Glomerular visceral epithelial cell (primary cell): ENCODE measurements at regions not wholly inside any gene's neighbourhood (a gene's known extent, or its start where the extent isn't known, plus 50 kb on each side); places are given as distances from the start of the nearest gene placed in this dataset.
A peak's percentile ranks its signal among the peaks of the same experiment; 100 is the strongest.

Source experiments
- DNase-seq: peaks from one replicate; pipeline ENCODE4 v3.0.0-alpha.2; 2016; ENCODE audit errors: extremely low spot score

- no peak for DNase-seq
These were observed 850.6 kb downstream of the CENPC start for GRCh38 chr4:66694739-66695138.

DNA sequence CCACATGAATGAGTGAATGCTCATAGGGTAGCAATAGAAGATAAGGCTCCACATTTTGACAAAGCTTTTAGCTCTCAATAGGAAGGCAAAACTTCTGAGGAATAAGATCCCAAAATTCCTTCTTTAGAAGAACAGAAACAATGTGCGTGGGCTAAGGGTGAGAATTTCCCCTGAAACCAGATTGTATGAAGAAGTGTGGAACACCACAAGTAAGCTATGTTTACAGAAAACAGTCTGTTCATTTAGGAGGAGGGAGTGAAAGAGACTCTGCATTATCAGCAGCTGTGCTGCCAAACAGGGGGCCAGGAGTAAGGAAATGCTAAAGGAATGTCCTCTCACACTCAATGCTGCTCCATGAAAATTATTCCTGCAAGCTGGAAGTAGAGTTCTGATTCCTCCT is 851.6 kb downstream of the CENPC start:
- DNase-seq = no peak

DNA sequence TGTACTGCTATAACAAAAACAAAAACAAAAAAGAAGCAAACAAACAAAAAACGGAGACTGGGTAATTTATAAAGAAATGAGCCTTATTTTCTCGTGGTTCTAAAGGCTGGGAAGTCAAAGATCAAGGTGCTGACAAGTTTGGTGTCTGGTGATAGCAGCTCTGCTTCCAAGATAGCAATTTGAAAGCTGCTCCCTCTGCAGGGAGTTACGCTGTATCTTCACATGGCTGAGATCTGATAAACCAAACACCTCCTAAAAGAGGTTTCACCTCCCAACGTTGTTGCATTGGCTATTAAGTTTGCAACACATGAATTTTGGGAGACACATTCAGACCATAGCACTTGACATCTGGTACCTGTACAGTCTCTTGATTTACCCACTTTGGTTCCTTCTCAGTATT is 854.2 kb downstream of the CENPC start:
- no peak for DNase-seq

DNA sequence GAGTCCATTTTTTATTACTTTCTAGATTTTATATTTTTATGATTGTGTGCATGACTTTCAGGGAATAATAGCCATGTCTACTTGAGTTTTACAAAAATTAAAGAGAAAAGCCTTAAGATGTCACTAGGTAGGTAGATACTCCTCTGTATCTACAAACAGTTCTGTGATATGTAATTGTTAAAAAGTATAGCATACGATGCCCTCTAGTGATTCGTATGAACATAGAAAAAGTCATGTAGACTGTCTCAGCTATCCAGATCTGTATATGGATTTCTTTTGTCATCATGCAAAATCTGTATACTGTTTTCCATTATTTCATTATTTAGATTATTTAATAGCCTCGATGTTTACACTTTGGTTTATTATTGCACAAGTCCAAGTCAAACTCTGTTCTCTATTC is 856.6 kb downstream of the CENPC start:
- peak; percentile 46 for DNase-seq

- DNase-seq = no peak
These were observed 857.8 kb downstream of the CENPC start for GRCh38 chr4:66687459-66687858.

DNA sequence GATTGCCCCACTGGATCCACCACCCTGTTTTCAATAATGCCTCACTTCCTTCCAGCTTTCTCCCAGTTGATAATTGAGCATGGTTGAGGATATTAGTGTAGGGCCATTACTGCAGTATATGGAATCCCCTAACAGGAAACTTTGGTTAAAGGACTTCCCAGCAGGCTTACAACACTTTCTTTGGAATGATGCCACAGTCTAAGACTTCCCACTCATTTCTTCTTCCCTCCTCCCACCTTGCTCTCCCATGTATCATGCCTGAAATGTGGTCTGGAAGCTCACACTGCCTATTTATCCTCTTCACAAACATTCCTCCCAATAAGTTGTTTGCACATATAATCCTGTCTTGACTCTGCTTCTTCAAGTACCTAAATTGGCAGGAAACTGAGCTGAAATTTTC is 863.3 kb downstream of the CENPC start:
- peak; percentile 3 for DNase-seq

DNA sequence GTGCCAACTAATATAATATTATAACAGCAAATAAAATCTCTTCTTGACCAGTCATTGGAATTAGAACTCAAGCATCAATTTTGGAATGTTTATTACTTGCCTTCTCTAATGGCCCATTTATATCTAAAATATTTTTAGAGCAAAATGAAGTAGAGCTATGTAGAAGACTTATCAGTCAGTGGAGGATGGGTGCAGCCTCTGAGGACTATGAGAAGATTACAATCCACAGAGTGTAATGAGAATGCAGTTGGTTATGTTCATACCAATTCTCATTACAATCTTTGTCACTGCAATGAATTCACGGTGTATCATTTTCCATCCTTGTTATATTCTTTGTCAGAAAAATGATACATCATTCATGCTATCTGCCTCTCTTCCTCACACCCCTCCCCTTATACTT is 878.1 kb downstream of the CENPC start:
- no peak for DNase-seq

GRCh38 chr4:66662620-66663019 is 882.7 kb downstream of the CENPC start:
- DNase-seq = no peak

DNA sequence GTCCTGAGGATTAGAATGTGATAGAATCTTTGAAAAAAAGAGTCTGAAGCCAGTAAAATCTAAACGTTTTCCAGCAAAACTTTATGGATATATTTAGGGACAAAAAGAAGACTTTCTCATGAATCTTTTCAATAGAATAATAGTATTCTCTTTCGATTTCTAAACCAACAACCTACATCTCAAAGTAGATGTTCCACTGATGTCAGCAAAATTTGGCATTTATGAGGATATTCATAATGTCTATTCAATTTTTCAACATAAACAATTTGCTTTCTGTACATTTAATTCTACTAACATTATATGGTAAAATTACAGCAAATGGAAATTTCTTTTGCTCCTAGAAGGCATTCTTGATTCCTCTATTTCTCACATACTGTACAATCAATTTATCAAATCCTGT is 886.5 kb downstream of the CENPC start:
- DNase-seq = no peak

DNA sequence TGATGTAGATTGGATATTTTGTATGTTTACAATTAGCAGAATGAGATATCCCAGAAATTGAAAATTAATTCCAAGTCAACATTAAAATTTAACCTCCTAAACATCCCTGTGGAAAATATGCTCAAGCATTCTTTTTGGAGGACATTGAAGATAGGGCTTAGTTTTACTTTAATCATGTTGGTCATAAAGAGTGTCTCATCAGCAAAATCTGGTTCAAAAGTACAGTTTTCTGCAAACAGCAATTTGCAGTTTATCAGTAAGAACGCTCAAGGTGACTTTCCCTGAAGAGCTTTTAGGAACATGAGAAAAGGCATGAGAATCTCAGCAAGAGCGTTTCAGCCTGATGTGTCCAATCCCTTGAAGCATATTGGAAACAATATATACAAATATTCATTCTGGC is 889.8 kb downstream of the CENPC start:
- no peak for DNase-seq

DNA sequence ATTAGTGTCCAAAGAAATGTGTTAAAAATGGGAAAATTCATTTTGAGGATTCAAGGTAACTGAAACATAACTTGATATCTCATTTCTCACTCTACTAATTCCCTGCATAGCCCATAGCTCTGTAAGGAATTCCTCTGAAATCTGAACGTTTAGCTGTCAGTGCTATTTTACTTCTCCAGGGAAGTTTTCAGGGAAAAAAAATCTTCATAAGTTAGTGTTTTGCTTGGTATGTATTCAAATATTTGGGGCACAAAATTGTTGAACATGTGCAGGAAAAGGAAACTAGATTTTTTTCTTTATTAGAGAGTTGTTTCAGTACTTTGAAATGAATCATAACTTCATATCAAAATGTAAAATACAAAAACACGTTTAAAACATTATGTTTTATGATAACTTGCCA is 891.4 kb downstream of the CENPC start:
- DNase-seq = no peak

DNA sequence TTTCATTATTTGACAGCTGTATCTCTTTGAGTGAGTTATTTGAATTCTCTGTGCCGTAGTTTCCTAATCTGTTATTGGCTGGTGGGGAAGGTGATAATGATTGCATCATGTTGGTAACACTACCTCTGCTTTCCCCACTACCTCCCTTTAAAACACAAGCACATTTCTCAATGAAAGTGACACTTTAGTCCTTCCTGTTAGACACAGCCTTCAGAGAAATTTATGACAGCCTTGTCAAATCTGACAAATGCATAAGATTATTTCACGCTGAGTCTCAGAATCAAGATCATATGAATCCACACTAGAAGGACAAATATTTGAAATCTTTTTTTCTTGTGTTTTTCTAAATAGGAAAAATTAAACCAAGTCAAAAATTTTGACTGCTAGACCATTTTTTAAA is 896.1 kb downstream of the CENPC start:
- no peak for DNase-seq

DNA sequence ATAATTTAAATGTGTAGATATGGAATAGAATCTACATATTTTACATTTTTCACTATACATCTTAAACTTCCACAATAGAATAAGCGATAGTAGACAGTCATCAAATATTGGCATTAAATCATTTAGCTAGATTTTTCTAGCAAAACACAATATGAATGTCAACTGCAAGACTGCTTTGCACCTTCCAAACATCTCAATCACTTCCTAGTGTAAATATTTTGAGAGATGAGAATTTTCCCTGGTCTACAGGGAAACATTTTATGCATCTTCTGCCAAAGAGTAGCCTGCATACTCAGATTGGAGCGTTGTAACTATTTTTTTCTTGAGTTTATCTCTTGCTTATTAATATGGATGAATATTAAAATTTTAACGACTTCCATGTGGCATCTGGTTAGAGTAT is 897.4 kb downstream of the CENPC start:
- no peak for DNase-seq

GRCh38 chr4:66647476-66647875 is 897.8 kb downstream of the CENPC start:
- DNase-seq = no peak

DNA sequence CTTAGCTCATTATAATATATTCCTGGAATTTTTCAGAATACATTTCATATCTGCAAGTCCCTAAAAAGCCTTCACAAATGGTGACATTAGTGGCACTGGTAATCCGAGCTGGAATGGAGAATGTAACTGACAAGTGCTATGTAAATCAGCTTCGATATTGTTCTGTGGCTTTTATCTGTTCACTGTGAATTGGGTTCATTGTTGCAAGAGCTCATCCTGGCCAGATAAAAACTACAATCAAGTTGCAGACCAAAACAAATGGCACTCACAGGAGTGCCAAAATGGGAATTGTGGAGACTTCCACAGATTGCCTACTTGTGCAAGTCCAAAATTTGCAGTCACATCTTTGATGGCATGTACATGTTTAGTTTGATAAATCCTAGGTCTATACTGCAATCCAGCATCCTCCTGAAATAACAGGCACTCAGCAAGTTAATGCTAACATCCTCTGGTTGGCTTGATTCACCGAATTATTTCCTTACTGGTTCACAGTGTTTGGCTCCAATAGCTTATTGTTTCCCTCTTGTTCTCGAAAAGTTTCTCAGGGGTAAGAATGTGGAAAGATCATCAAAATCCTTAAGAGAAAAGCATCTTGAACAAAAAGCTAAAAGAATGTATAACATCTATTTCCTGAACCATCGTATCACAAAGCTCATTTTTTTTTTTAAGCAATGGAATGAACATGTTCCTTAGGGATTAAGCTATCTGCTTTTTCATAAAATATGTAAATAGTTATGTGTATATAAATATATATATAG is 904.9 kb downstream of the CENPC start:
- DNase-seq = no peak

GRCh38 chr4:66639361-66639760 is 905.9 kb downstream of the CENPC start:
- no peak for DNase-seq

GRCh38 chr4:66636349-66636748 is 909.0 kb downstream of the CENPC start:
- DNase-seq = no peak

DNA sequence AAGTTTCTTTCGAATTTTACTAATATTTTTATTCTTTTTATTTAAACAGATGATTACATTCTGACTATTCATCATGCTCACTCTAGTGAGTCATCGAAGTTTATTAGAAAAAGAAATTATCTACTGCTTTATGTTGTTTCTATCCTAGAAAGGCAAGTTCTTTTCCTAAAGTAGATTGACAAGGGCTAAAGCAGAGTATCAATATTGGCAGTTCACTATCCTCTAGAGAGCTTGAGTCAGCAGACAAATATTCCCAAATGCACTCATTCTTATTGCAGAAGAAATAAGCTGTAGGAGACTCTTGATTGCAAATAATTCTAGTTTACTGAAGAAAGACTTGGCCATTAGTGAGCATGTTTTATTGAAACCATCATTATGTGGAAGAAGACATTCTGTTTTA is 911.8 kb downstream of the CENPC start:
- no peak for DNase-seq

DNA sequence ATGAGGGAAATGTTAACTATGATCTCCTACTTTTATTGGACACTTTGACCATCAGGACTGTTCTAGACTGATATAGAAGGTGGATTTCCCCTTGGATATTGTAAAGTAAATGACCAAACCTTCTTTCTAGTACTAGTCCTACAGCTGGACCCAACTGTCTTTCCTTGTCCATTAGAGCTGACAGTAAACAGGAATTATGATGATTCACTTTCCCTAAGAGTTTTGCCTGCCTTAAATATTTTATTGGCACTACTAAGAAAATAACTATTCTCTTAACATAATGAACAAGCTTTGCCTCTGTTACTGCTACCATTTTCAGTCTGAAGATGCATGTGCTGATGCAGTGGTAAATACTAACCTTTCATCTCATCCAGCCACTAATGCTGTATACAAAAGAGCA is 915.4 kb downstream of the CENPC start:
- DNase-seq = no peak

DNA sequence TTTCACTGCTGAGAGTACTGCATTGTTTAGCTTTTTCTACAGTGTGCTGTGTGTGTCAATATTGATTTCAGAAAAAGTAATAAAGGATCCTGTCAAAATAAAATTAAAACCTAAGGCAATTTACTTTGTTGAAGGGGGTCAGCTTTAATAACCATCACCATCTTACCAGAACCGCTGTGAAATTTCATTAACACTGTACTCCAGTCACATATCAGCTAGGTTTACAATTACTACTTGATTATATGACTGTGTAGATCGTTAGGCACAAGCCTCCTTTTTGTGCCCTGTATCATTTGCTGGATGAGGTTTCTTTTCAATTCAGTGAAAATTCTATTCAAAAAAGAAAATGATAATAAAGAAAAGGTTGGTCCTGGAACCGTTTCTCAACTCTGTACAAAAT is 917.2 kb downstream of the CENPC start:
- DNase-seq = no peak

- DNase-seq = no peak
These were observed 919.8 kb downstream of the CENPC start for GRCh38 chr4:66625480-66625879.

GRCh38 chr4:66613591-66613990 is 931.7 kb downstream of the CENPC start:
- DNase-seq = no peak

DNA sequence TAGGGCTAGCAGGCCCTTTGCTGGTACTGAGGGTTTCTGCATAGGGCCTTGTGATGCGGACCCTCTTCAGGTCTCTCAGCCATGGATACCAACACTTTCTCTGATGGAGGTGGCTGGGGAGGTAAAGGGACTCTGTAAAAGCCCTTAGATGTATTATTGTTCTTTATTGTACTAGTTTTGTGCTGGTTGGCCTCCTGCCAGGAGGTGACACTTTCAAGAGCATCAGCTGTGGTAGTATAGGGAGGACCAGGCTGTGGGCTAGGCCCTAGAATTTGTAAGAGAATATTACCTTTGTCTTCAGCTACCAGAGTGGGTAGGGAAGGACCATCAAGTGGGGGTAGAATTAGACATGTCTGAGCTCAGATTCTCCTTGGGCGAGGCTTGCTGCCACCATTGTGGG is 936.3 kb downstream of the CENPC start:
- DNase-seq = no peak

DNA sequence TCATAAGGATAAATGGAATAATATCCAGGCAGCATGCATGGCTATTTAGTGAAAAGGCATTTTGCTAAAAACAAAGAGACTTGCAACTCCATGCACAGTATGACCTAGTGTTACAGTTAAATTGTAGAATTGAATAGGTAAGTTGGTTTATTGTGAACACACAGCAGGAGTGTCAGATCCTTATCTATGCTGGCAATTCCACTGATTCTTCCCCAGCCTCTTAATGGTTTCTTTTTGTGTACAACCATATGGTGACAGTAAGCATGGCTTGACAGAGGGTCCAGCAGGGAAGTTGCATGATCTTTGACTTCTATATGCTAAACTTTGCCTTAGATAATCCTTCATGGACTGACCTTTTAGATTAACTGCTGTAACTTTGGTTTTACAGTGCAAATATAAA is 936.6 kb upstream of the EPHA5 start:
- DNase-seq = no peak
